Right renal cortex interstitium (tissue), 3 donors: ENCODE measurements at regions not wholly inside any gene's neighbourhood (a gene's known extent, or its start where the extent isn't known, plus 50 kb on each side); places are given as distances from the start of the nearest gene placed in this dataset.
"Not testable (repeated sequence)": the region's sequence is repeated elsewhere in the genome, so short reads cannot be mapped to it uniquely, and the experiment has no call there.

Source experiments
- DNase-seq, 3 donors: peaks; one replicate each; pipeline ENCODE4 v3.0.0-alpha.2; 2013; ENCODE audit warnings: low read depth in 3 of 3, low spot score in 2 of 3

- DNase-seq = no peak
These were observed 421.3 kb downstream of the BCOR start for GRCh38 chrX:39676434-39676833.

- no peak for DNase-seq
These were observed 420.2 kb downstream of the BCOR start for GRCh38 chrX:39677585-39677977.

GRCh38 chrX:39677978-39678791 is 419.6 kb downstream of the BCOR start:
- DNase-seq = no peak

GRCh38 chrX:39678914-39679313 is 418.8 kb downstream of the BCOR start:
- DNase-seq = no peak

GRCh38 chrX:39679497-39680157 is 418.1 kb downstream of the BCOR start:
- DNase-seq = no peak

GRCh38 chrX:39681885-39682284 is 415.9 kb downstream of the BCOR start:
- no peak for DNase-seq

GRCh38 chrX:39682778-39683177 is 415.0 kb downstream of the BCOR start:
- no peak for DNase-seq

- DNase-seq = no peak
These were observed 409.6 kb downstream of the BCOR start for GRCh38 chrX:39688219-39688575.

- DNase-seq = no peak
These were observed 409.0 kb downstream of the BCOR start for GRCh38 chrX:39688576-39689375.

- DNase-seq = no peak
These were observed 408.2 kb downstream of the BCOR start for GRCh38 chrX:39689376-39690104.

GRCh38 chrX:39690541-39691415 is 407.0 kb downstream of the BCOR start:
- DNase-seq = no peak

GRCh38 chrX:39691724-39692123 is 406.0 kb downstream of the BCOR start:
- no peak for DNase-seq

GRCh38 chrX:39692796-39693195 is 405.0 kb downstream of the BCOR start:
- no peak for DNase-seq

- DNase-seq = no peak
These were observed 404.5 kb downstream of the BCOR start for GRCh38 chrX:39693298-39693697.

GRCh38 chrX:39702636-39703035 is 395.1 kb downstream of the BCOR start:
- not testable (repeated sequence) for DNase-seq

- no peak for DNase-seq
These were observed 394.5 kb downstream of the BCOR start for GRCh38 chrX:39703307-39703706.

GRCh38 chrX:39704590-39704989 is 393.2 kb downstream of the BCOR start:
- no peak for DNase-seq

- no peak for DNase-seq
These were observed 392.5 kb downstream of the BCOR start for GRCh38 chrX:39705290-39705689.

- no peak for DNase-seq
These were observed 388.4 kb downstream of the BCOR start for GRCh38 chrX:39709364-39709763.

- DNase-seq = no peak
These were observed 387.9 kb downstream of the BCOR start for GRCh38 chrX:39709812-39710211.
